BJ (cell line): ENCODE measurements at regions not wholly inside any gene's neighbourhood (a gene's known extent, or its start where the extent isn't known, plus 50 kb on each side); places are given as distances from the start of the nearest gene placed in this dataset.

Experiments used
- CTCF ChIA-PET: fragments of 350-600 bp; formaldehyde crosslinking; extraction: SDS; loops from one replicate; lab custom pipeline; 2021; ENCODE audit warnings: antibody characterized with exemption, inconsistent platforms; lab: Yijun Ruan, JAX
- POLR2A ChIA-PET: fragments of 300-600 bp; sonication (Branson Sonifier 250); formaldehyde crosslinking; extraction: SDS; loops from one replicate; lab custom pipeline; 2021; ENCODE audit warnings: antibody characterized with exemption; lab: Charles Lee
- DNase-seq: peaks from one replicate; pipeline ENCODE4 v3.0.0-alpha.2; 2011; ENCODE audit warnings: low read depth
- H3K27me3 ChIP-seq: 2 replicates; pipeline ENCODE4 v1.6.0; 2011; ENCODE audit warnings: low read length; ENCODE audit not compliant: control insufficient read depth, insufficient read depth
- H3K36me3 ChIP-seq: 2 replicates; pipeline ENCODE4 v1.5.1; 2011; ENCODE audit warnings: low read length; ENCODE audit not compliant: control insufficient read depth, insufficient read depth
- H3K4me3 ChIP-seq: 2 replicates; pipeline ENCODE4 v1.5.1; 2011; ENCODE audit warnings: low read depth, mild to moderate bottlenecking, control low read depth, low read length
- CTCF ChIP-seq: IDR thresholded peaks from 2 replicates; pipeline ENCODE4 v1.5.1; 2011; ENCODE audit warnings: low read depth, mild to moderate bottlenecking, control low read depth, inconsistent platforms, low read length, moderate library complexity; ENCODE audit not compliant: insufficient read depth

- ChIA-PET CTCF (interaction anchor here (0.6 kb wide), 1 partner anchor 125 kb away, joined by 3 read pairs; no protein-coding TSS in a partner anchor), POLR2A (no interaction called here)
- H3K4me3 ChIP-seq = no peak overlapping the region
- no peaks in the 10 kb centered on the region for H3K27me3 ChIP-seq
- H3K36me3 ChIP-seq = no peaks in the 10 kb centered on the region
- no peak for TF ChIP-seq CTCF
- no peak for DNase-seq
Measured at GRCh38 chr5:155126573-155126972, 113.0 kb downstream of the KIF4B start.

- no peaks in the 10 kb centered on the region for H3K36me3 ChIP-seq
- DNase-seq = no peak
- CTCF ChIA-PET = interaction anchor here (2.4 kb wide), 1 partner anchor 12 kb away, joined by 12 read pairs; no protein-coding TSS in a partner anchor
- no peak for TF ChIP-seq CTCF
- H3K4me3 ChIP-seq = no peak overlapping the region
- no peaks in the 10 kb centered on the region for H3K27me3 ChIP-seq
- POLR2A ChIA-PET = no interaction called here
Measured at GRCh38 chr5:155127552-155127951, 114.0 kb downstream of the KIF4B start.

DNA sequence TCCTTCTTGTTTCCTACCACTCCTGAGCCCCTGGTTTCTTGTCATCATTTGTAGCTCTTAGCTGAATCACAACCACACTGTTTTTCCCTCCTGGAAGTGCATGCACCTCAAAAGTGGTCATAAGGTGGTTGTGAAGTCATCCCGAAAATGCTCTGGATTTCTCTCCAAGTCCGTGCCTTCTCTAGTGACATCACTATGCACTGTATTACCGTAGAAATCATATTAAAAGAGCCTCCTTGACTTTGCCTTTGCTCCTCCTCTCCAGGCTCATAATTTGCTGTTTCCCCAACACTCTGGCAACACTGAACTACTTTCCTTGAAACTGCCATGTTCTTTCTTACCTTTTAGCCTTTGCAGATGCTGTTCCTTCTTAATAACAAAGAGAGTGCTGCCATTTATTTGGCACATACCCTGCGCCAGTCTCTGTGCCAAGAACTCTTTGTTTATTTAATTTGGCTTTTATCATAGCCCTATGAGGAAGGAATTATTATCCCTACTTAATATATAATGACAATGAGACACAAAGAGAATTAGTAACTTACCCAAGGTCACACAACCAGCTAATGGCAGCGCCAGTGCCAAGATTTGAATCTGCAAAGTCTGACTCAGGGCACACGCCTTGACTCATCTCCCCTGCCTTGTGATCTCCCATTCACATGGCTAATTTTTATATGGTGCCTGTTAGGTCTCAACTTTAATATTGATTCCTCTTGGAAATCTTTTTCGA is 115.4 kb downstream of the KIF4B start:
- CTCF ChIA-PET = interaction anchor here (2.4 kb wide), 1 partner anchor 11 kb away, joined by 12 read pairs; no protein-coding TSS in a partner anchor

GRCh38 chr5:155129513-155129880 is 115.9 kb downstream of the KIF4B start:
- H3K36me3 ChIP-seq = no peaks in the 10 kb centered on the region
- H3K4me3 ChIP-seq = no peak overlapping the region
- DNase-seq = no peak
- no peaks in the 10 kb centered on the region for H3K27me3 ChIP-seq
- TF ChIP-seq CTCF = no peak
- CTCF ChIA-PET = interaction anchor here (2.4 to 2.5 kb wide), 1 partner anchor 10 kb away, joined by 12 to 16 read pairs; no protein-coding TSS in a partner anchor
- POLR2A ChIA-PET = no interaction called here

More for the DNA sequence above, 115.4 kb downstream of the KIF4B start:
- TF ChIP-seq CTCF = no peak
- Histone ChIP-seq H3K4me3 (no peak overlapping the region), H3K27me3 (no peaks in the 10 kb centered on the region), H3K36me3 (no peaks in the 10 kb centered on the region)
- POLR2A ChIA-PET = no interaction called here
- no peak for DNase-seq

GRCh38 chr5:155134130-155134529 is 120.6 kb downstream of the KIF4B start:
- no peak overlapping the region for H3K4me3 ChIP-seq
- no peaks in the 10 kb centered on the region for H3K36me3 ChIP-seq
- H3K27me3 ChIP-seq = no peaks in the 10 kb centered on the region; the same call in 1 of the 2 replicates
- no peak for DNase-seq
- POLR2A ChIA-PET = no interaction called here
- CTCF ChIA-PET = no interaction called here
- no peak for TF ChIP-seq CTCF
